Esophagus squamous epithelium (tissue), 5 donors: ENCODE measurements at regions not wholly inside any gene's neighbourhood (a gene's known extent, or its start where the extent isn't known, plus 50 kb on each side); places are given as distances from the start of the nearest gene placed in this dataset.

Experiments used
- DNase-seq: peaks from one replicate; lab custom pipeline; 2025; lab: John Stamatoyannopoulos, UW
- H3K27ac ChIP-seq, 4 donors: fragments of 200-600 bp; sonication (generic); one replicate each; pipeline ENCODE4 v1.5.1; 2016 to 2019; ENCODE audit warnings: mild to moderate bottlenecking in 1 of 4
- H3K27me3 ChIP-seq, 4 donors: fragments of 200-600 bp; sonication (generic); 1 replicate in 3 of 4; 2 replicates in 1 of 4; pipeline versions ENCODE4 v1.5.1 to v1.6.0; 2017 to 2021; ENCODE audit warnings: antibody characterized with exemption in 1 of 4
- H3K36me3 ChIP-seq, 3 donors: fragments of 200-600 bp; sonication (generic); one replicate each; pipeline ENCODE4 v1.5.1; 2016 to 2019
- H3K4me1 ChIP-seq, 3 donors: fragments of 200-600 bp; sonication (generic); one replicate each; pipeline ENCODE4 v1.5.1; 2017 to 2019
- H3K4me3 ChIP-seq, 4 donors: fragments of 200-600 bp; sonication (generic); 1 replicate in 3 of 4; 2 replicates in 1 of 4; pipeline ENCODE4 v1.5.1; 2016 to 2019; ENCODE audit warnings: mild to moderate bottlenecking in 2 of 4, moderate library complexity in 1 of 4
- H3K9me3 ChIP-seq, 3 donors: fragments of 200-600 bp; sonication (generic); one replicate each; pipeline ENCODE4 v1.5.1; 2016 to 2019
- CTCF ChIP-seq, 6 experiments: fragments of 450-650 bp in 4 of 6; fragments of 200-600 bp in 2 of 6; sonication (generic) in 2 of 6; IDR thresholded peaks; one replicate each; pipeline ENCODE4 v1.5.1; 2016 to 2019; ENCODE audit warnings: antibody characterized with exemption in 6 of 6, mild to moderate bottlenecking in 4 of 6, moderate library complexity in 4 of 6
- POLR2A ChIP-seq, 4 donors: fragments of 450-650 bp; IDR thresholded peaks; one replicate each; pipeline ENCODE4 v1.6.1; 2017; ENCODE audit warnings: antibody characterized with exemption in 4 of 4, mild to moderate bottlenecking in 4 of 4, moderate library complexity in 3 of 4
- WGBS, 2 donors: methylation state at CpG; one replicate each; pipeline ENCODE4 v1.1.5; 2018; 5-methylcytosine and 5-hydroxymethylcytosine counted together
- intact Hi-C: fragments of 100-400 bp; cut with DNase I; formaldehyde crosslinking; loops from one replicate; pipeline ENCODE4 v1.15.0; 2022
- donor health status: DM: yes; HTN: yes; CAD: no.

- WGBS, 2 donors, result 67 to 77% methylated on average over 3 of the region's 3 CpGs
- no peaks in the 10 kb centered on the region for H3K9me3 ChIP-seq
- no peaks in the 10 kb centered on the region for H3K36me3 ChIP-seq
- H3K4me1 ChIP-seq, result no peaks in the 10 kb centered on the region
- no peak overlapping the region for H3K4me3 ChIP-seq
- no peak for DNase-seq
- no peak for TF ChIP-seq CTCF (IDR thresholded peaks at IDR 0.05)
- no peak for TF ChIP-seq POLR2A (IDR thresholded peaks at IDR 0.05)
- intact Hi-C loops, result no loop called here
- no peaks in the 10 kb centered on the region for H3K27me3 ChIP-seq
- no peak overlapping the region for H3K27ac ChIP-seq
Observed at GRCh38 chr13:58655086-58655485, 1023.5 kb downstream of the PCDH17 start.

DNA sequence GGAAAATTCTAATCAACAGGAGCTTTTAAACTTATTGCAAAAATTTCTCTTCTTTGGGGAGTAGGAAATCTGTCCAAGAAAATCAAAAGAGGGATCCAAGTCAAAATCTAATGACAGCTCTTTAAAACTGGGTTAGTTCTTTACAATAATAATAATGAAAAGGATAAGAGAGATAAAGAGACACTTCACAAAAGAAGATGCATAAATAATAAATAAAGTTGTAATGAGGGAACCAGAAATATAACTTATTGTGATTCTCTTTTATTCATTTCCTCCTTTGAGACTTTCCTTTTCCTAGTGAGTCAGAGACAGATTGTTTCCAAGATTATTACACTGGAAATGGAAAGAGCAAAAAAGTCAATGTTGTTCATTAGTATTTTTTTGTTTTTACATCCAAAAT lies 1029.3 kb downstream of the PCDH17 start:
- TF ChIP-seq CTCF (IDR thresholded peaks at IDR 0.05) (no peak), POLR2A (IDR thresholded peaks at IDR 0.05) (no peak)

DNA sequence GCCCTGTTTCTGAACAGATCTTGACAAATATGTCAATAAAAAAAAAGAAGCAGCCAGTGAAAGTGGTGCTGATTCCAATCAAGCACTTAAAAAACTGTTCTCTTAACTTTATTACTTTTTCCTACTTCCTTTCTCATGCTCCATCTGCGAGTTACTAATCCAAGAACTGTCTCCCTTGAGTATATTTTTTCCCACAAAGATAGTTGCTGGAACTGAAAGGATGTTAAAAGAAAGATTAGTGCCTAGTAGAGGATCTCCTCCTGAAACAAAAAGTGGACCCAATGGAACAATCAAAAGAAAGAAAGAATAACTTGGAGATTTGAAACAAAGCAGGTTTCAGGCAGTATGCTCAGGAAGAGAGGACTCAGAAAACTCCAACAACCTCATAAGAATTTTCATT lies 1034.8 kb downstream of the PCDH17 start:
- DNase-seq, result no peak
- TF ChIP-seq POLR2A (IDR thresholded peaks at IDR 0.05) (no peak), CTCF (IDR thresholded peaks at IDR 0.05) (no peak)
- no peak overlapping the region for H3K4me3 ChIP-seq
- H3K4me1 ChIP-seq, result no peaks in the 10 kb centered on the region
- H3K36me3 ChIP-seq, result no peaks in the 10 kb centered on the region
- H3K27ac ChIP-seq, result no peak overlapping the region
- intact Hi-C loops, result no loop called here
- no peaks in the 10 kb centered on the region for H3K27me3 ChIP-seq
- H3K9me3 ChIP-seq, result no peaks in the 10 kb centered on the region
- WGBS, 2 donors, result 17 to 31% methylated on average over 1 of the region's 1 CpG

More for the DNA sequence above, 1029.3 kb downstream of the PCDH17 start:
- Histone ChIP-seq H3K4me3 (no peak overlapping the region), H3K27ac (no peak overlapping the region), H3K9me3 (no peaks in the 10 kb centered on the region), H3K27me3 (no peaks in the 10 kb centered on the region), H3K4me1 (no peaks in the 10 kb centered on the region), H3K36me3 (no peaks in the 10 kb centered on the region)
- no peak for DNase-seq
- intact Hi-C loops, result no loop called here

GRCh38 chr13:58667096-58667495 lies 1035.6 kb downstream of the PCDH17 start:
- Histone ChIP-seq H3K4me3 (no peak overlapping the region), H3K27me3 (no peaks in the 10 kb centered on the region), H3K27ac (no peak overlapping the region), H3K4me1 (no peaks in the 10 kb centered on the region), H3K36me3 (no peaks in the 10 kb centered on the region), H3K9me3 (no peaks in the 10 kb centered on the region)
- intact Hi-C loops, result no loop called here
- 66 to 76% methylated on average over 2 of the region's 2 CpGs for WGBS, 2 donors
- DNase-seq, result no peak
- no peak for TF ChIP-seq CTCF (IDR thresholded peaks at IDR 0.05)
- TF ChIP-seq POLR2A (IDR thresholded peaks at IDR 0.05), result no peak

DNA sequence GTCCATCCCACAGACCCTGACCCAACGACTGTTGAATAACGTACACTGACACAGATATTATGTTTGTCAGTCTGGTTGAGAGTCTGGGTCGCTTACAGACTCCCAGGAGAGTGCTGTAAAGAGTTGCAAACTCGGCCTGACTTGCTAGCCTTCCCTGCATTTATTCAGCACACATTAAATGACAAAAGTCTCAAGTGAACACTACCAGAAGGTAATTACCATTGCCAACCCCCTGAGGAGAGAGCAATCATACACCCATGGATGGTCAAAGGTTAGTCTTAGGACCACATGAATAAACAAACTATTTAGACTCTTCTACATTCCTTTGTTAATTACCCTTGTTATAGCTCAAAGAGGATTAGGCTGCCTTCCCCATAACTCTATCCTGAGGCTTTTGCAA lies 1048.6 kb downstream of the PCDH17 start:
- Histone ChIP-seq H3K4me1 (no peaks in the 10 kb centered on the region), H3K4me3 (no peak overlapping the region), H3K9me3 (no peaks in the 10 kb centered on the region), H3K27ac (no peak overlapping the region), H3K36me3 (no peaks in the 10 kb centered on the region), H3K27me3 (no peaks in the 10 kb centered on the region)
- intact Hi-C loops, result no loop called here
- no peak for DNase-seq
- TF ChIP-seq POLR2A (IDR thresholded peaks at IDR 0.05) (no peak), CTCF (IDR thresholded peaks at IDR 0.05) (no peak)
- WGBS, 2 donors, result 46 to 49% methylated on average over 4 of the region's 4 CpGs
